Amygdala (tissue), 56 donors: ENCODE measurements at regions not wholly inside any gene's neighbourhood (a gene's known extent, or its start where the extent isn't known, plus 50 kb on each side); places are given as distances from the start of the nearest gene placed in this dataset.
"Not testable (repeated sequence)": the region's sequence is repeated elsewhere in the genome, so short reads cannot be mapped to it uniquely, and the experiment has no call there.

Source experiments
- DNase-seq, 56 donors: peaks; one replicate each; lab custom pipeline; 2025; lab: John Stamatoyannopoulos, UW

DNA sequence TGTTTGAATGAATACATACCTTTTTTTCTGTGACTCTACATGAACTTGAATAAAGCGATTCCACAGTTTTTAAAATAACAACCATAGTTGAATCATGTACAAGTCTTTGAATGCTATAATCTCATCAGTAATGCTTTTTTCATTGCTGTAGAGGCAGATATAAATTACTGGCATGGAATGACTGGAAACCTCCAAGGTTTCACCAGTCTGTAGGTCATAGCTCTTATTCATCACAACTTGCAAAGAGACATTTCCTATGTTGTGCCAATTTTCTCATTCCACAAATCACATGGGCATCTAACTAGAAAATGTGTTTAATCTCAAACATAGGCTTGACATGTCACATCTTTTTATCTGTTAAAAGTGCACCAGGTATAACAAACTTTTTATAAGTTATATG is 407.1 kb upstream of the KCNMB2 start:
- no peak for DNase-seq

DNA sequence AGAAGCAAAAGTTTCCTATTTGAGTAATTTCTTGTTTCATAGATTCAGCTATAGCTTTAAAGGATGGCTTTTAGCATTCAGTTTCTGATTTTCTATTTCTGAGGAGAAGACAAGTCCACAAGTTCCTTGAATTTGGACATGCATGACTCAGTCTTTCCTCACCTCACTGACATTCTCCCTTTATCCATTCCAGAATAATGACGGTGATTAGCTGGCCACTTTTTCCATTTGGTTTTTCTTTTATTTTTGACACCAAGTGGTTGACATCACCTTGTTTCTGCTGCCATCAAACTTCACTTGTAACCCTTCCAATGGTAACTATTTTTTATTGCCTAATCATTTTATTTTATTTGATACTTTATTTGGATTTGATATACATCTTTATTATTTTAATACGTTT is 404.4 kb upstream of the KCNMB2 start:
- no peak for DNase-seq

DNA sequence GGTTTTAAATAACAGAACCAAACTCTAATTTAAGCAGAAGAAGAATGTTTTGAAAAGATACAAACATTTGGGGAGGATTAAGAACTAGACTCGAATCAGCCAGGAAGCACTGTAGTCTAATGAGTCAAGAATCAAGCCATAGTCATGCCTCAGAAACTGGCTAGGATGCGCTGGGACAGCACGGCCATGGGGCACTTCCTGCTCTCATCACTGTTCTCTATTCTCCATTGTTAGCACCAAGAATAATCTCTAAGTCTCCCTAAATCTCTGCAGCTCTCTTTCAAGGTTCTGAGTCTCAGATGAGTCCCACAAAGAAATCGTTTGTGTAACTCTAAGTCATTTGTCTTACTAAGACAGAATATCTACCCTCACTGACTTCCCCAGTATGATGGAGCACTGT is 399.0 kb upstream of the KCNMB2 start:
- DNase-seq: no peak

DNA sequence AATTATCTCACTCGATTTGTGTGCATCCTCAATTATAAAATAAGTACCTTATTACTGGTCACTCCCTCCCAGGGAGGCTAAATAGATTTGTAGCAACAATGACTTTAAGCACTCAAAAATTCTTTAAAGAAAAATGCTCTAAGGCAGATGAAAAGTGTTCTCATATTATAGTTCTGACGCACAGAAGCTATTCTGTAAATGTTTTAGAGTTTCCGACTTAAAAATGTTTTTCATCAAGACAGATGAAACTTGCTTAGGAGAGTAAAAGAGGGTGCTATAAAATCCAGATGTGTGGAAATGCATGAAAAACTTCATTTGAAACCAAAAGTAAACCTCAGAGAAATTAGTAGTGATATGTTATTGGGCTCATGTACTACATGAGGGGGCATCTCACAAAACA is 398.4 kb upstream of the KCNMB2 start:
- DNase-seq: no peak

DNA sequence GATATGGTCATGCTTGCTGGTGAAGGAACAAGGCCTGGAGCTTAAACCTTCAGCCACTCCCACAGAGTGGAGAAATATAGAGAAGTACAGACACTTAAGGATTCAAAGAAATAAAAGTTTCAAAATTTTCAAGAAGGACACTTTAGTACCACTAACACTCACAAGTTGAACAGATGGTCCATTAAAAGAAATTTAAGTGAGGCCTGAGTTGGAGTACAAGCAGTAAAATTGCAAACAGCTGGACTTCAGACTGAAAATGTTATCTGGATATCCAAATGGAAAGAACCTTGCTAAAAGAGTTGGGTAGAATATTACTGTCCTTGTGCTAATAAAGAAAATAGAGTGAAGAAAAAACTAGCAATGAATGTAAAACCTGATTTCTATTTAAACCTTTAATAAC is 397.1 kb upstream of the KCNMB2 start:
- DNase-seq: no peak

DNA sequence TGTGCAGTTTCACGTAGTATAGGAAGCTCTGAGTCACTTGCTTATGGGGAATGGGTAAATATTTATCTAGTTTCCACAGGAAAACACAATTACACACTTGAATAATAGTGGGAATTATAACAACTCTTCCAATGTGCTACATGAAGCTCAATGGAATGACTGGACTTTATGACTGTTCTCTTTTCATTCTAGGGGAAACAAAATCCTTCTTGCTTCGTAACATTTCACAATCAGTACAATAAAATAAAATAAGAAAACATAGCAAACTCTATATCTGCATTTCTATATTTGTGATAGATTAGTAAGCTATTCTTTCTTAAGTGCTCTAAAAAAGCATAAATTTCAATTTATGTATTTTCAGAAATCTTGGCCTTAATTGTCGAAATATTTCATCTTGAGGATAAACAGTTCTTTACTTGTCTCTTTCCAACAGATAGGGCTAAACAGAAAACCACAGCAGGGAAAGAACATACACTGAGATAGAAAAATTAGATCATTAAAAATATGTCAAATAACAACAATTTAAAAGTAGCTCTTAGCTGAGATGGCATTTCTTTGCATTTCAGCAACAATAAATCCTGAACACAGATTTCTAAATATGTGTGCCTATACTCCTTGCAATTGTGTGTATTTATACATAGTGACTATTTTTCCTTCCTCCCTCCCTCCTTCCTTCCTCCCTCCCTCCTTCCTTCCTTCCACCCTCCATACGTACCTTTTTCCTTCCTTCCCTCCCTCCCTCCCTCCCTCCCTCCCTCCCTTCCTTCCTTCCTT is 395.5 kb upstream of the KCNMB2 start:
- DNase-seq: no peak

DNA sequence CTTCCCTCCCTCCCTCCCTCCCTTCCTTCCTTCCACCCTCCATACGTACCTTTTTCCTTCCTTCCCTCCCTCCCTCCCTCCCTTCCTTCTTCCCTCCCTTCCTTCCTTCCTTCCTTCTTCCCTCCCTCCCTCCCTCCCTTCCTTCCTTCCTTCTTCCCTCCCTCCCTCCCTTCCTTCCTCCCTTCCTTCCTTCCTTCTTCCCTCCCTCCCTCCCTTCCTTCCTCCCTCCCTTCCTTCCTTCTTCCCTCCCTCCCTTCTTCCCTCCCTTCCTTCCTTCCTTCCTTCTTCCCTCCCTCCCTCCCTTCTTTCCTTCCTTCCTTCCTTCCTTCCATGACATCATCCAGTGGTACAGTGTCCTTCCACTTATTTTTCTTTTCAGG is 394.9 kb upstream of the KCNMB2 start:
- DNase-seq: not testable (repeated sequence)

DNA sequence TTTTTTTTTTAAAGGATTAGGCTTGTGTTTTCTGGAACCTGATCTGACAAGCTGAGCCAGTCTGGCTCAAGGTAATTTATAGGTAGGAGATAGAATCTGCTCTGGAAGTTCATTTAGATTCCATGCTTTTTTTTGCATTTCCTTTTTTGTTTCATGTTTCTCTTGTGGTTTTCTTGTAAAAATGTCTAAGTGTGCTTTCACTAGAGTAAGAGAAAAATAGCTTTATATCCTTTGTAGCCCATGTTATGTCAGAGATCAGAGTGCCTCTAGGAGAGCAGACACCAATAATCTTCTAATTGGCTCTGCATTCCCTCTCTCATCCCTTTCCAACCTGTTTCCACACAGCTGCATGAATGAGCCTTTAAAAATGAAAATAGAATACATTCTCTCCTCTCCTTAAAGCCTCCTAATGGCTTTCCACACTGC is 389.8 kb upstream of the KCNMB2 start:
- no peak for DNase-seq

DNA sequence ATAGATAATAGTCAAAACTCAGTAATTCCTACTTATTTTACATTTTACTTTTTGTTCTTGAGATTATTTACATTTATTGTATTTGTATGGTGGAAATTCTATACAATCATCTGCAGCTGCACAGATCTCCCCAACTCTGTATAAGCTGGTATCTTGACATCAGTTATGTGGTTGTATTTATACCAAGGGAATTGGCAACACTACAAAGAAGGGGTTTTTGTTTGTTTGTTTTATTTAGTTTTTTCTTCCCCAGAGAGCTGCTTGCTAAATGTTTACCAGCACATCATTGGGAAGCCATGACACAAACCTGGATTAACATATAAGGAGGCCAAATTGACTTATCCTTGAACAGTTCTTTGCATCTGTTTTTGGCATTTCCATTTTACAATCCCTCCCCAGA is 389.2 kb upstream of the KCNMB2 start:
- no peak for DNase-seq

DNA sequence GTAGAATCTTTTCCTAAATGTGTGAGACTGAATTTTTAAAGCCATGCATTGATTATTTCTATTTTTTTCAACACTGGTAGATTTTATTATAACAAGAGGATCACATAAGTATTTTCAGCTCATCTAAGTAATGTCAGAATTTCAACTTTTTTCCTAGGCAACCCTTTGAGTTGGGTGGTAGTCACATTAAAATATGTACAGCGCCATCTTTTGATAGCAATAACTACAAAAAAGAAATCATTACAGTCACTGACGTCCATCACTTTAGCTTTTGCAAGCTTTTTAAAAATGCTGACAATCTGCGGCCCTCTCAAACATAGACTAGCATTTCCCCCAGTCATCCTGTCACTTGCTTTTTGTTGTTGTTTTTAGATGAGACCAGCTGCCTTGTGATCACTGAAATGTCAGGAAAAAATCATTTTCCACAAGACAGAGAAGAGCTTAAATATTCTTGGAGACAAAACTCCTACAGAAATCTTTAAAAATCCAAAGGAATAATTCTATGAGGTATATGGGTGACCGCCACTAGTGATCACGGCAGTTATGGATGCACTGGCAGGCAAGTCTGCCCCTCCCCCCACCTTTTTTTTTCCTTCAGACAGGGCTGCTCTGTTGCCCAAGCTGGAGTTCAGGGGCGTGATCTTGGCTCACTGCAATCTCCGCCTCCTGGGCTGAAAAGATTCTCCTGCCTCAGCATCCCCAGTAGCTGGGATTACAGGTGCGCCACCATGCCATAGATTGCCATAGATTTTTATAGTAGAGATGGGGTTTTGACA is 384.0 kb upstream of the KCNMB2 start:
- peak in 4 of 56 donors; percentile 1 to 13 (median 6) for DNase-seq

DNA sequence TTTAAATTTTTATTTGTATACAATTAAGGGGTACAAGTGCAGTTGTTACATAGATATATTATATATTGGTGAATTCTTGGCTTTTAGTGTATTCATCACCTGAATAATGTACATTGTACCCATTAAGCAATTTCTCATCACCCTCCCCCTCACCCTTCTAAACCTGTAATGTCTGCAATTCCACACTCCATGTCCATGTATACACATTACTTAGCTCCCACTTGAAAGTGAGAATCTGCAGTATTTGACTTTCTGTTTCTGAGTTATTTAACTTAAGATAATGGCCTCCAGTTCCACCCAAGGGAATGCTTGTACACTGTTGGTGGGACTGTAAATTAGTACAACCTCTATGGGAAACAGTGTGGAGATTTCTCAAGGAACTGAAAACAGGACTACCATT is 383.2 kb upstream of the KCNMB2 start:
- no peak for DNase-seq

DNA sequence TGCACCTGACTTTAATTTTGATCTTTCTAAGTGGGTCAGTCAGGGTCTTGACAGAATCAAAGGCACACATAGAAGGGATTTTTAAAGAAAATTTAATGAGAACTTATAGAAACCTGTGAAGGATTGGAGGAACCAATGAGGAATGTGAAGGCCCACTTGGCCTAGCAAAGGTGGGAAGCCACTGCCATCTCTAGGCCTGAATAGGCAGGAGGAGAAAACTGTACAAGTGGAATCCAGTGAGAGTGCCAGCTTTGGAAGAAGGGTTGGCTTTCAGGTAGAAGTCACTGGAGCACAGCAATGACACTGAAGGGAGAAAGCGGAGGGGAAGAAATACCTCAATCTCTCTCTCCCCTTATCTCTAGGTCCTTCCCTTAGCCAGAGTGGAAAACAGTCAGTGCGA is 380.7 kb upstream of the KCNMB2 start:
- no peak for DNase-seq

DNA sequence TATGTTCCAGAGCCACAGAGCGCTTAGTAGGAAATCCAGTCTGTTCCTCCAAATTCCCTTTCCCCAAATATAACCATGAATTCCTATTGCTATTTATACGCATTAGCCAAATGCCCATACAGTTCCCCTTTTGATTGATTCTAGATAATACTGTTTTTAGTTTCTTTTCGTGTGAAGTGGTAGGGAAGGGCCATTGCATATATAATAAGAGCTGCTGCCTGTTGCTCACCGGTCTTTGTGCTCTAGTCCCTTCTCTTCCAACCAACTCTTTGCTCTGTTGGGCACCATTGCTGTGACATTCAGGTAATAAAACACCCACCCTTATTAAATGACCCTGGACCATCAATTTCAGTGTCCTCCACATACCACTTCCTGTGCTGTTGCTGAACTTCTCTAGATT is 379.9 kb upstream of the KCNMB2 start:
- no peak for DNase-seq

DNA sequence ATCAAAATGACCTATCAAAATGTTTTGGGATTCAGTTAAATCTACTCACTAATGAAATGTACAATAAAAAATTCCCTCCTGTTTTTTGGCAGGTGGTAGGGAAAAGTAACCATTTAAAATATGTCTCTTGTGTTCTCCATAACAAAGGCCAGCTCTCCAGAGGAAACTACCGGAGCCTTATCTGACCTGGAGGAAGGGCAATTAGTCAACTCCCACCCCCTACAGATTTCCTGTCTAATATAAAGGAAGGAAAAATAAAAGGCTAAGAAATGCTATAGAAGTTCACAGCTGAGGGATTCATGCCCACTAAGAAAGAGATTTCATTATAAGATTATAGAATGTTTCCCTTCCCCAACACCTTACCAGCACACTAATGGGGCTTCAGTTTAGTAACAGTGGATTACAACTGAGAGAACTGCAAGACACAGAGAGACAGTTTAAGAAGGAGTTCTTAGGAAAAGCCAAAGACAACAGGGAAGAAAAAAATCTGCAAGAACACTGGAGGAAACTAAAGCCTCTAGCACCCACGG is 376.5 kb upstream of the KCNMB2 start:
- no peak for DNase-seq

DNA sequence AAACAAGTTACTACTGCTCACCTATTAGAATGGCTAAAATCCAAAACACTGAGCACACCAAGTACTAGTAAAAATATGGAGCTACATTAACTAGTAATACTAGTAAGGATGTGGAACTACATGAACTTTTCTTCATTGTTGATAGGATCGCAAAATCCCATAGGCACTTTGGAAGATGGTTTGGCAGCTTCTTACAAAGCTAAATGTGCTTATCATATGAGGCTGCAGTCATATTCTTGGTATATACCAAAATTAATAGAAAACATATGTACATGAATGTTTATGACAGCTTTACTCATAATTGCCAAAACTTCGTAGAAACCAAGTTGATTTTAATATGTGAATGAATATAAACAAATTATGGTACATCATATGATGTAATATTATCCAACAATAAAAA is 366.8 kb upstream of the KCNMB2 start:
- DNase-seq: no peak

DNA sequence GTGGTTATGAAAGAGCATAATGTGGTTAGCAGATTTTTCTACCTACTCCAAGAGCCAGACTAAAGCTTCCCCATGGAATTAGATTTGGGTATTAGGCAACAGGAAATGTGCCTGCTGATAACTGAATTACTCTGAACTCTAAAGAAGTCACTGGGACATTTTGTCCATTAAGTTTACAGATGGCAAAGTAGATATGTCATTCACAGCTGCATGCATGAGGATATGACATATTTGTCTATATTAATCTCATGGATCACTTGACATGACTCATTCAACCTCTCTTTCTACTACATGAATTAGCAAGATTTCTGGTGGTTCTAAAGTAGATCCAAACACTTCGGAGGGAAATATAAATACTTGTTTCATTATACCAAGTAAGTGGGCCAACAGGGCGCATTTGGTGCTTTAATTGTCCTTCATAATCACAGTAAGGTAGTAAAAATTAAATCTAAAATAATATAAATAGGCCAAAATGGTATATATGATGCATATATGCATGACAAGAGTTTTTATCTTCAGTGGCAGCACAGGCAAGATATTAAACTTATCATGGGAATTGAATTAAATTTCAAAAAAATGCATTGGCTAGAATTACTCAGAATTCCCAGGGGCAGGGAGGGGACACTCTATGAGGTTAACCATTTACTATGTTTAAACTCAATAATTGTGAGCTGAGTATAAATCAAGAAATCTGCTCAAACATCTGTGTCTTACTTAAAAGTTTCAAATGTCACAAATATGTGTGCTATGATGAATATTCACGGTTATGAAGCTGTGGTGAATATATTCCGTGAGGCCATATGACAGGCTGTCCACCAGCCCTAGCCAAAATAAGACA is 365.3 kb upstream of the KCNMB2 start:
- DNase-seq: no peak

DNA sequence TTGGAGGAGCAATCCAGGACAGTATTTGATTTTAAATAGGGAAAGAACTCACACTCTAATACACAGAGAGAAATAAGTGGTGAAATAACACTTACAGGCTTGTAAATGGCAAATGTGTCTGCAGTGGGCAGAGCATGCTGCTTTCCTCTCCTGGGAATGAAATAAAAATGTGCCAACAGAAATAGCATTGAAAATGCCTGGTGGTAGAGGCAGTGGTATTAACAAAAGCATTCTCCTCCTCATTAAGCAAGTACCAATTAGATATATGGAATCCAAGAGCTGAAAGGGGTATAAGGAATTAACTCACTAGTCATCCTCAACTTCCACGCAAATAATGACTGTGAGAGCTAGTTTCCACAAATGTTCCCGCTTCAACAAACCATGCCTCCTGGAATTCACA is 364.1 kb upstream of the KCNMB2 start:
- DNase-seq: peak in 2 of 56 donors; percentile 2 to 6

DNA sequence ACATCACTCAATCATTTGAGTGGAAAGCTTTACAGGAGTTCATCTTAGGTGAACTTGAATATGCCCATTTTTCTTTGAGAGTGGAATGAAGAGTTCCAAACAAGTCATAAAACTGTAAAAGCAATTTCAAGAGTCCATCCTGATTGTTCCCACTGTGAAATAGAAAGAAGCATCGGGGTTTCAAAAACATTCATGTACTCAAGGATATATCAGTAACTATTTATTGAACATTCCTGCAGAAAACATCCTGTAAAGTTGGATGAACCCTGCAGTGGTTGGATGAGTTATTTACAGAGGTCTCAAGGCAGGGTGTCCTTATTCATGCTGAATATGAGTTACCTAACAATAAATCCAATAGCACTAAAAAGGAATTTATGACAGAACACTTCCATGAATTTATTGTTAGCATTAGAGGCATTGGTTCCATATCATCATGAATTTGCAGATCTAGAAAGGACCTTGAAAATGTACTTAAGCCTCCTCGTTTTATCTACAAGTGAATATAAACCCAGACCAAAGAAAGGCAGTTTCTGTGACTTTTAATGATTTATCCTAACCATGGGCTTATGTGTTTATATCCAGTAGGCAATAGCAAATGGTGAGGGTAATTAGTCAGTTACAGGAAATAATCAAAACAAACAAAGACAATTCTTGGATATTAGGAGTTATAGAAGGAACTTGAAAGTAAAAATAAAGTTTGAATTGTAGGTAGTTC is 361.9 kb upstream of the KCNMB2 start:
- DNase-seq: no peak

DNA sequence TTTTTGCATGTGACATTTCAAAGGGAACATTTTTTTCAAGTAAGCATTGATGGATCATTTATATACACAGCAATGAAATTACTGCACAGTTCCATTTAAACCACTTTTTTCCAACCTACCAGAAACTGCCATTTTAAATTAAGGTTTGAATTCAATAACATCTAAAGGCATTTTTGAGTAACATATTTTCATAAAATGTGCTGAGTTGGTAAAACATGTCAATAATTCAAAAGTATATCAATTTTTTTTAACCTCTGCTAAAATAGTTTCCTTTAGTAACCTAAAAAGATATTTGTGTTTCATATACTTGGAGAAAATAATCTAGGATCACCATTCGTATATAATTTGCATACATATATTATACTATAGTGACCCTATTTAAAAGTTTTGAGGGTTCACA is 355.1 kb upstream of the KCNMB2 start:
- DNase-seq: no peak

DNA sequence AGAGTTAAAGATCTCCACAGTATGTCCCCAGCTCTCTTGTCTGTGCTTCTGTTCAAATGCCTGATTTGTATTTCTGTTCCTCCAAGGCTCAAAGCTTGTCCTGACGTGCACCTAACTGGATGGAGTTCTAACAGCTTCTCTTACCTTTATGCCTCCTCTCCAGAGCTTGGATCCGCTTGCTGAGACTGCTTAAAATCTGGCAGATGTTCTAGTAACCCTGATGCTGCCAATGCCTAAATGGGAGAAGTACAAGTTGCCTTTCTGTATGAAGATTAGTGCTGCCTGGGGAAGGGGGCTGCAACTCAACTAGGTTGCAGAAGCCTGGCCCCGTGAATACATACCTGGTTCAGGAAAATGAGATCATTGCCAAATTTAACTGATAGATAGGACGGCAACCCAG is 354.5 kb upstream of the KCNMB2 start:
- no peak for DNase-seq
